SIG-M5 treated with dmso at 0.1 percent for 504 hours (cell line): ENCODE measurements at regions not wholly inside any gene's neighbourhood (a gene's known extent, or its start where the extent isn't known, plus 50 kb on each side); places are given as distances from the start of the nearest gene placed in this dataset.

Source experiments
- DNase-seq: peaks from one replicate; lab custom pipeline; 2025; ENCODE audit not compliant: unreplicated experiment; lab: John Stamatoyannopoulos, UW

- DNase-seq = no peak
Observed at GRCh38 chr3:55413236-55413635, 73.9 kb downstream of the WNT5A start.

DNA sequence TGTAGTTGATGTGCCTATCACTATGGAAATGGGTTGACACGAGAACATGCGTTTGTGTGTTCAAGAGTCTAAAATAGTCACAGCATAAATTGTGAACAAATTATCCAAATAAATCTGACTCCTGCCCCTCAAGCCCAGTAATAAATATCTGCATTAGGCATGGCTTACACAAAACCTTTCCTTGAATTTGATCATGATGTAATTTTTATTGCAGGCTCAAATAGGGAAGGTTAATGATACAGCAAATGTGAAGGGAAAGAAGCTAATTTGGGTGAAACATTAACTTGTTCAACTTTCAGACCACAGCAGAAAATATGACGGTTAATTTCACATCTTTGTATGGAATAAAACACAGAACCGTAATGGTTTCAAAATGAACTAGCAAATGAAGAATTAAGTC lies 74.6 kb downstream of the WNT5A start:
- DNase-seq = no peak

GRCh38 chr3:55409806-55410205 lies 77.3 kb downstream of the WNT5A start:
- no peak for DNase-seq

DNA sequence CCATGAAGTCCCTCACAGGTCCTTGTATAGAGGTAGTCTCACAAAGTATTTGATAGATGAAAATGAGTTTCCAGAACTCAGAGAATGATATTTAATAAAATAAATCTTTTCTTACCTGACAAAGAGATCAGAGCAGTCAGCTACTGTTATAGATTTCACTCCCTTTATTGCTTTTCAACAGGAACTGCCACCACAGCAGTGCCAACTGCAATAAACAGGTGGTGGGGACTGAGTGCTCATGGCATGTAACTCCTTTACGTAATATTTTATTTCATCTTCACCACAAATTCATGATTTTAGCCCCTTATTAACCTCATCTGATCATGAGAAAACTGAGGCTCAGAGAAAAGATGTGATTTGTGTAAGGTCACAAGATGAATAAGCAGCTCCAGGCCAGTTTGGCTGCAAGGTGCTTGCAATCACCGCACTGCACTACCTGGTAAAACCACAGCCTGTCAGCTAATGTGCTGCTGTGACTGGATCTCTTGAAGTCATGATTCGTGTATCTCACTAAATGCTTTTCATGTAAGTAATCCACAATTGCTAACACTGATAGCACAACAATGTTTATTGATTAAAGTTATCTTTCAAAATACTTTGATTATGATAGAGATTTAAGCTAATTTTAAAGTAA lies 78.8 kb downstream of the WNT5A start:
- DNase-seq = no peak

GRCh38 chr3:55407426-55407820 lies 79.7 kb downstream of the WNT5A start:
- no peak for DNase-seq

- DNase-seq = no peak
Observed at GRCh38 chr3:55406696-55407425, 80.2 kb downstream of the WNT5A start.

- DNase-seq = no peak
Observed at GRCh38 chr3:55405436-55405835, 81.7 kb downstream of the WNT5A start.

DNA sequence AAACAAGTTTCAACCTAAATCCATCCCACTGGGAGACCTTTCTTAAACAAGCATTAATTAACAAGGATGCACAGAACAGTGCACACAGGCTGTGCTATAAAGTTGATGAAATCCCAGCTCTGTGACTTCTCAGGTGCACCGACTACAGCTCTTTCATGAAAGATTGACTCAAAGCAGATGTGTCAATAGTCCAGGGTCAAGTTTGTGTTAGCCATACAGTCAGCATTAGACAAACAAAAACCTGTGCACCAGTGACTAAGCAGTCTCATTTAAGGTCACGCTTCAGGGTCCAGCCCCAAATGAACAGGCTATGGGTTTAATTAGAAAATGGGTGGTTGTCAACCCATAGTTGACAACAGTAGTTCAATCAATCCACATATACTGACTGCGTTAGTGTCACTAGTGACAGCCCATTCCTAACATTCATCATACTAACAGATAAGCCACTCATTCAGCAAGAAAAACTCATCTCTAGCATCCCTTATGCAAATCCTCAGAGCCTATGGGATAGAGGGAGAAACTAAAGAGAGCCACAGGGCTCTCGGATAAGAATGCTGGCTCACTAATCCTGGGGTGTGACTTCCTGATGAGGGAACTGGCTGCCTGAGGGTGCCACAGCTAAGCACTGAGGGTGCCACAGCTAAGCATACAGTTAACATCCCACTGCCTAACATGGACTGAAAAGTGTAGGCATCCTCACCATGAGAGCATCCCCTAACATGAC lies 84.1 kb downstream of the WNT5A start:
- DNase-seq = no peak

GRCh38 chr3:55380561-55380960 lies 106.5 kb downstream of the WNT5A start:
- DNase-seq = no peak

GRCh38 chr3:55376753-55377347 lies 110.3 kb downstream of the WNT5A start:
- no peak for DNase-seq

GRCh38 chr3:55373423-55373822 lies 113.7 kb downstream of the WNT5A start:
- DNase-seq = no peak

GRCh38 chr3:55370272-55370671 lies 116.8 kb downstream of the WNT5A start:
- DNase-seq = no peak

DNA sequence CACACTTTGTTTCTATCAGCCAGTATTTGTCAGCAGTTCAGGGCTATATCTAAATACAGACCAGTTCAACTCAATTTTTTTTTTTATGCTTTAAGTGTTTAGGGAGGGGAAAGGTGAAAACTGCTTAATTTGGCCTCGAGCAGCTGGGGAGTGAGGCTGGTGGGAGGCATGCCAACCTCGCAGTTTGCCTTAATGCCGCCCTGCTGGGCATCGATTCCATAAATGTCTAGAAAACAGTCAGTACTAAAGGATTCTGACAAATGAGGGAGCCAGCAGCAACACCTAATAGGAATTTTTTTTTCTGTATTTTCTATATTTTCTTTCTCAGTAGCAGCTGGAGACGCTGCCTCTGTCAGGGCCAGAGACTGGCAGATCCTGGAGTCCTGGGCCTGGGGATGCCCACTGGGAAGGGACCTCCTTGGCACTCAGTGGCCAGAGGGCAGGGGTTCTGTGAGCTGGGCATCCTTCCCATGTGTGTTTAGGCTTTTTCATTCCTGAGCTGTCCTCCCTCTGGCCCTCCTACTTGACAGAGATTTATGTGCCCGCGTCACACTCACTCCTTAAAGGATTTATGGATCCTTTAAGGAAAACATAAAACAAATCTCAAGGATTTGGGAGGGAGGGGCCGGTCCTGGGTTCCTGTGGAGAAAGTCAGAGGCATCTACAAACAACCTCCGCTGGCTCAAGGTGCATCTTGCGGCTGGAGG lies 117.8 kb downstream of the WNT5A start:
- no peak for DNase-seq

GRCh38 chr3:55368366-55368765 lies 118.7 kb downstream of the WNT5A start:
- DNase-seq = no peak

DNA sequence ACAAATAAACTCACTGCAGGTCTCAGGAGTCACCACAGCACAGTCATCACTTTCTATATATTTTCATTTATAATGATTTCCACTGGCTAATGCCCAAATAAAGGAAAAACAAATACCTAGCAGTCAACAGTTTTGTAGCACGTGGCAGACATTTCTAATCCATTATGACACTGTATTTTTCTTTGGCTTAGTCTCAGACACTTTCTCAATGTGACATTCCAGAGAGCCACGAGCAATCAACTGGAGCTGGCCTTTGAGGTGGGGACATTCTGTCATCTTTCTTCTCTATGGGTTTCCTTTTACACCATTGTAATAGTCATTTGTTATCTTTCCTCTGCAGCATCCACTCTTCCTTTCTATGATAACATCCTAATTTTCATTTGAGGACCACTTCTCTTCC lies 119.7 kb downstream of the WNT5A start:
- DNase-seq = no peak

DNA sequence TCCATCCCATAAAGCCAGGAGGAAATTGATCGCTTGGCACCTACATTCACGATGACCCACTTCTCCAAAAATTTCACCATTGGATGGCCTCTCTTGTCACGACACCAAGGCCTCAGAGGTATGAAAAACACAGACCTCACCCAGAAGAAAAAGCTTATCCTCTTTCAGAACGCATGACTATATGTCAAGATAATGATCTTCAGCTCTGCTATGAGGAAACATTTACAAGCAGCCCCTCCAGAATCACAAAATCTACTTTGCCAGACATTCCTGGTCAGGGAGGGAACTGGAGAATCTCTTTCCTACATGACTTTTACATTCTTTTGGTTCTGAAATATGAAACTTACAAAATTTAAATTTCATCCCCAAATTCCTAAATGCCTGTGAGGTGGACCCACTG lies 122.7 kb downstream of the WNT5A start:
- DNase-seq = no peak

DNA sequence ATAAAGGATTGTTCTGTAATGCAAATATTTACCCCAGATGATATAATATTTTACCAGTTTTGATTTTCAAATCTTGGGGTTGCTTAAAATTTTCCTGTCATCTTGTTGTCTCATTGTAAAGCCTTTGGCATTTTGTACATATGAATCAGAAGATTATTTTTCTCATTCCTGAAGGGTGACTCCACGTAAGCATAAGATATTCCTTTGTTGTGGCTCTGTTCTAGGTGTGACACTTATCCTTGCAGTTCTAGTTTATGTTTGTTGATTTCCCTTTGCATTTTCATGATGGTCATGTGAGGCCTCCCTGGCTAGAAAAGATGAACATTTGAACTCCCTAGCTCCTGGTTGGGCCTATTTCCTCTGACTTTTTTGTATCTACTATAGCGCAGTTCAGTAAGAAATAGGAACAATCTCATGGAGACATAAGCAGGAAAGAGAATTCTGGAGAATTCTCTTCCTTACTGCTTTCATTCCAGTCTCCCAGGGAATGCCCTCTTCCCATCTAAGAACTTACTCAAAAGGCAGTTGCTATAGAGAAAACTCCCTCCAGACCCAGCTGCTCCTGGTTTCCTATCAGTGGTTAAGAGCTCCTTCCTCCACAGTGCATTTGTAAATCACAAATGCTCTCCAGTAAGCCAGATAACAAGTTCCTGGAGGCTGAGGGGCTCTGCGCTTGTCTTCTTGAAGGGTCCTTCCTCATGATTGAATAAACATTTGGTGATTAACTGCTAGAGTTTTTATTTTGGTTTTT lies 124.7 kb downstream of the WNT5A start:
- DNase-seq = no peak

DNA sequence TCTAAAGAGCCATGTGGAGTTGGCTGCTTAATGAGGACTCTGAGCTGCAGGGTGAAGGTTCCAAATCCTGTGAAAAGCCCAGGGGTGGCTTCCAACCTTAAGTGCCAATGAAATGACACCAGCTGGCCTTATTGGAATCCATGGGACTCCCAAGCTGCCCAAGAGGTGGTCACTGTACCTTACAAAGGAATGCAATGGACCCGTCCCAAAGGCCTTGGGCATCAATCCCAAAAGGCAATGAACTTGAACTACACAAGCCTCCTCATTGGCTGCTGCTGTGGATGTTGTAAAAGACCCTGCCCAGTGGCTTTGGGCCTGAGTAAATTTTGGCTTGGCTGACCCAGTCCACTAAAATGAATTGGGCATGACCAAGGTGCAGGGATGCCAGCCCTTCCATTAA lies 129.3 kb downstream of the WNT5A start:
- no peak for DNase-seq

- no peak for DNase-seq
Observed at GRCh38 chr3:55352668-55353067, 134.4 kb downstream of the WNT5A start.

DNA sequence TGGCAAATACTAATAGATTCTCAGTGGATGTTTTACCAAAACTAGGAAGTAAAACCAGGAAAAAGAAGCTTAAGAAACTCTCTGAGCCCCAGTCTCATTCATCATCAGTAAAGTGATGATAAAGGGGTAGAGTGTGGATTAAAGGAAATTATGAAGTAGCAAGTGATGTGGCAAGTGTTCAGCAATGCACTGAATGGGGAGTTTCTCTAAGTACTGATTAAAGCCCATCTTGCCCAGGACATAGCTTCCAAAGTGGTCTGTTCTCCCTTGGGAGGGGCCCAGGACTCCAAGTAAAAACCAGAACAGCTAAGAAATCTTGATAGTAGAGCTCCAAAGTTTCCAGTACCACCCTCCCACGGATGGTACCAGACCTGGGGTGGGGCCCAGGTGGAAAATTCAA lies 137.3 kb downstream of the WNT5A start:
- DNase-seq = no peak
